ENCODE measurements at regions not wholly inside any gene's neighbourhood (a gene's known extent, or its start where the extent isn't known, plus 50 kb on each side); places are given as distances from the start of the nearest gene placed in this dataset.
A peak's percentile ranks its signal among the peaks of the same experiment; 100 is the strongest.
"Not testable (repeated sequence)": the region's sequence is repeated elsewhere in the genome, so short reads cannot be mapped to it uniquely, and the experiment has no call there.

- TF ChIP-seq, protein P1, sequence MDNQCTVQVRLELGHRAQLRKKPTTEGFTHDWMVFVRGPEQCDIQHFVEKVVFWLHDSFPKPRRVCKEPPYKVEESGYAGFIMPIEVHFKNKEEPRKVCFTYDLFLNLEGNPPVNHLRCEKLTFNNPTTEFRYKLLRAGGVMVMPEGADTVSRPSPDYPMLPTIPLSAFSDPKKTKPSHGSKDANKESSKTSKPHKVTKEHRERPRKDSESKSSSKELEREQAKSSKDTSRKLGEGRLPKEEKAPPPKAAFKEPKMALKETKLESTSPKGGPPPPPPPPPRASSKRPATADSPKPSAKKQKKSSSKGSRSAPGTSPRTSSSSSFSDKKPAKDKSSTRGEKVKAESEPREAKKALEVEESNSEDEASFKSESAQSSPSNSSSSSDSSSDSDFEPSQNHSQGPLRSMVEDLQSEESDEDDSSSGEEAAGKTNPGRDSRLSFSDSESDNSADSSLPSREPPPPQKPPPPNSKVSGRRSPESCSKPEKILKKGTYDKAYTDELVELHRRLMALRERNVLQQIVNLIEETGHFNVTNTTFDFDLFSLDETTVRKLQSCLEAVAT (IDR thresholded peaks at IDR 0.05), result no peak
- TF ChIP-seq, protein P2, sequence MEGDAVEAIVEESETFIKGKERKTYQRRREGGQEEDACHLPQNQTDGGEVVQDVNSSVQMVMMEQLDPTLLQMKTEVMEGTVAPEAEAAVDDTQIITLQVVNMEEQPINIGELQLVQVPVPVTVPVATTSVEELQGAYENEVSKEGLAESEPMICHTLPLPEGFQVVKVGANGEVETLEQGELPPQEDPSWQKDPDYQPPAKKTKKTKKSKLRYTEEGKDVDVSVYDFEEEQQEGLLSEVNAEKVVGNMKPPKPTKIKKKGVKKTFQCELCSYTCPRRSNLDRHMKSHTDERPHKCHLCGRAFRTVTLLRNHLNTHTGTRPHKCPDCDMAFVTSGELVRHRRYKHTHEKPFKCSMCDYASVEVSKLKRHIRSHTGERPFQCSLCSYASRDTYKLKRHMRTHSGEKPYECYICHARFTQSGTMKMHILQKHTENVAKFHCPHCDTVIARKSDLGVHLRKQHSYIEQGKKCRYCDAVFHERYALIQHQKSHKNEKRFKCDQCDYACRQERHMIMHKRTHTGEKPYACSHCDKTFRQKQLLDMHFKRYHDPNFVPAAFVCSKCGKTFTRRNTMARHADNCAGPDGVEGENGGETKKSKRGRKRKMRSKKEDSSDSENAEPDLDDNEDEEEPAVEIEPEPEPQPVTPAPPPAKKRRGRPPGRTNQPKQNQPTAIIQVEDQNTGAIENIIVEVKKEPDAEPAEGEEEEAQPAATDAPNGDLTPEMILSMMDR (IDR thresholded peaks at IDR 0.05 in 2 of 3, conservative IDR thresholded peaks at IDR 0.05 in 1 of 3; ENCODE audit: control insufficient read depth in 2 of 3, extremely low read depth in 1 of 3, insufficient read depth in 1 of 3, low read depth in 3 of 3, low read length in 3 of 3), result no peak
Observed at GRCh38 chr12:29008786-29009185, 140.3 kb upstream of the FAR2 start (continued).

DNA sequence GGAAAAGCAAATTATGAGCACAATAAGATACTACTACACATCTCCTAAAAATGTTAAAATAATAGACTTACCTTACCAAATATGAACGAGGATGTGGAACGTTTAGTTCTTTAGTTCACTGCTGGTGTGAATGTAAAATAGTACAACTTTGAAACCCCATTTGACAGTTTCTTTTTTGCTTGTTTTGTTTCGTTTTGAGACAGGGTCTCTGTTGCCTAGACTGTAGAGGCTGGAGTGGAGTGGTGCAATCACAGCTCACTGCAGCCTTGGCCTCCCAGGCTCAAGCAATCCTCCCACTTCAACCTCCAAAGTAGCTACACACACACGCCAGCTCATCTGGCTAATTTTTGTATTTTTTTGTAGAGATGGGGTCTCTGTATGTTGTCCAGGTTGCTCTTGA is 136.4 kb upstream of the FAR2 start:
- DNase-seq (ENCODE audit: low read depth, low spot score), result no peak
- Histone ChIP-seq H3K4me2 (ENCODE audit: control insufficient read depth, insufficient read depth) (no peak overlapping the region), H3K4me3 (no peak overlapping the region), H4K20me1 (ENCODE audit: control insufficient read depth, insufficient read depth) (no peaks in the 10 kb centered on the region), H3K27me3 (replicated peaks in 1 of 2; ENCODE audit: control insufficient read depth in 2 of 2, insufficient read depth in 2 of 2, low read length in 1 of 2) (0 out of 4 replicates have a peak, but pooled peaks cover 0 to 2% of the 10 kb centered on the region in 2 experiments), H3K27ac (ENCODE audit: control insufficient read depth, insufficient read depth) (no peak overlapping the region), H3K9ac (ENCODE audit: control insufficient read depth, insufficient read depth, low read length) (no peak overlapping the region), H3K79me2 (ENCODE audit: control insufficient read depth, insufficient read depth, low read length) (no peaks in the 10 kb centered on the region), H3K36me3 (ENCODE audit: control insufficient read depth in 2 of 2, insufficient read depth in 2 of 2, low read length in 1 of 2) (no peaks in the 10 kb centered on the region), H3K9me3 (replicated peaks; ENCODE audit: control insufficient read depth, insufficient read depth, low read length) (no peaks in the 10 kb centered on the region), H3K4me1 (ENCODE audit: control insufficient read depth, insufficient read depth, low read length) (no peaks in the 10 kb centered on the region), H2AFZ (ENCODE audit: control insufficient read depth, low read depth, low read length) (no peak overlapping the region)
- 6% methylated on average over 4 of the region's 4 CpGs for WGBS (ENCODE audit: insufficient coverage, insufficient replicate concordance, low lambda C conversion rate, missing lambda C conversion rate)
- RAD21 ChIA-PET (ENCODE audit: unreplicated experiment), result no interaction called here
- CTCF ChIA-PET, result interaction anchor here (0.9 to 3.3 kb wide), 4 partner anchors 11 to 305 kb away, joined by 4 to 11 read pairs (median 6); no protein-coding TSS in a partner anchor
- ATAC-seq, result peak; percentile 80
- FAIRE-seq, result no peak
- POLR2A ChIA-PET, result no interaction called here
- intact Hi-C loops (cut with micrococcal nuclease; ENCODE audit: unreplicated experiment), result no loop called here
- in situ Hi-C loops (cut with MboI), result no loop called here
- no peak for TF ChIP-seq SUZ12 (IDR thresholded peaks at IDR 0.05; ENCODE audit: unreplicated experiment)
- peak; percentile 35; the same call in 1 of the 2 replicates for TF ChIP-seq SMARCA5 (IDR thresholded peaks at IDR 0.05)
- SMC1A ChIA-PET (ENCODE audit: uncharacterized antibody, unreplicated experiment), result interaction anchor here (1.1 to 2.6 kb wide), 3 partner anchors 11 to 24 kb away, joined by 3 to 6 read pairs (median 5); no protein-coding TSS in a partner anchor
- no TSS peak for BruUV-seq (replicated peaks)

- H3K27me3 ChIP-seq (replicated peaks in 1 of 2; ENCODE audit: control insufficient read depth in 2 of 2, insufficient read depth in 2 of 2, low read length in 1 of 2); H3K4me3 ChIP-seq; H2AFZ ChIP-seq (ENCODE audit: control insufficient read depth, low read depth, low read length); H3K9ac ChIP-seq (ENCODE audit: control insufficient read depth, insufficient read depth, low read length); H3K79me2 ChIP-seq (ENCODE audit: control insufficient read depth, insufficient read depth, low read length); H3K4me2 ChIP-seq (ENCODE audit: control insufficient read depth, insufficient read depth); H3K27ac ChIP-seq (ENCODE audit: control insufficient read depth, insufficient read depth); ATAC-seq; RAD21 ChIA-PET (ENCODE audit: unreplicated experiment); intact Hi-C loops (cut with micrococcal nuclease; ENCODE audit: unreplicated experiment); DNase-seq (ENCODE audit: low read depth, low spot score); H3K4me1 ChIP-seq (ENCODE audit: control insufficient read depth, insufficient read depth, low read length); in situ Hi-C loops (cut with MboI); FAIRE-seq; H3K9me3 ChIP-seq (replicated peaks; ENCODE audit: control insufficient read depth, insufficient read depth, low read length); POLR2A ChIA-PET; H3K36me3 ChIP-seq (ENCODE audit: control insufficient read depth in 2 of 2, insufficient read depth in 2 of 2, low read length in 1 of 2); BruUV-seq (replicated peaks); CTCF ChIA-PET; H4K20me1 ChIP-seq (ENCODE audit: control insufficient read depth, insufficient read depth): not testable (repeated sequence)
- SMC1A ChIA-PET (ENCODE audit: uncharacterized antibody, unreplicated experiment), result interaction anchor here (1.2 kb wide), 1 partner anchor 10 kb away, joined by 4 read pairs; no protein-coding TSS in a partner anchor
- 100% methylated on average over 1 of the region's 2 CpGs for WGBS (ENCODE audit: insufficient coverage, insufficient replicate concordance, low lambda C conversion rate, missing lambda C conversion rate)
Observed at GRCh38 chr12:29017532-29017931, 131.5 kb upstream of the FAR2 start.
